ENCODE measurements at regions not wholly inside any gene's neighbourhood (a gene's known extent, or its start where the extent isn't known, plus 50 kb on each side); places are given as distances from the start of the nearest gene placed in this dataset.

GRCh38 chr14:101494826-101495225 is 66.5 kb upstream of the DIO3 start:
- peaks cover 10% of the 10 kb centered on the region for H3K9me3 Mint-ChIP-seq (ENCODE audit: unreplicated experiment)
- Histone ChIP-seq H3K79me2 (ENCODE audit: insufficient read depth, low read length) (no peaks in the 10 kb centered on the region), H2AFZ (ENCODE audit: low read depth, low read length) (no peak overlapping the region), H3K4me2 (ENCODE audit: low read length) (no peak overlapping the region), H4K20me1 (ENCODE audit: insufficient read depth, low read length) (no peaks in the 10 kb centered on the region), H3K27me3 (ENCODE audit: insufficient read depth, low read length) (peaks cover 13% of the 10 kb centered on the region), H3K4me3 (ENCODE audit: insufficient read depth, low read depth, low read length) (no peak overlapping the region), H3K9me3 (ENCODE audit: insufficient read depth, low read depth, low read length) (peaks cover 4% of the 10 kb centered on the region), H3K27ac (ENCODE audit: low read depth, low read length) (no peak overlapping the region), H3K9ac (ENCODE audit: low read length) (no peak overlapping the region), H3K36me3 (ENCODE audit: insufficient read depth, low read length) (no peaks in the 10 kb centered on the region), H3K4me1 (ENCODE audit: insufficient read depth, low read length) (no peaks in the 10 kb centered on the region)
- DNase-seq (ENCODE audit: low read depth), result no peak
- H3K36me3 Mint-ChIP-seq (ENCODE audit: low read depth, unreplicated experiment), result no peaks in the 10 kb centered on the region
- no peaks in the 10 kb centered on the region for H3K4me1 Mint-ChIP-seq (ENCODE audit: low read depth, unreplicated experiment)
- H3K4me3 Mint-ChIP-seq (ENCODE audit: unreplicated experiment), result no peak overlapping the region
- no peak for TF ChIP-seq CTCF (IDR thresholded peaks at IDR 0.05; ENCODE audit: insufficient read depth, low read depth, low read length)
- TF ChIP-seq EZH2 (IDR thresholded peaks at IDR 0.05; ENCODE audit: insufficient read depth, low read length), result no peak
- no peak for FAIRE-seq
- no peak overlapping the region for H3K27ac Mint-ChIP-seq (ENCODE audit: unreplicated experiment)
- H3K27me3 Mint-ChIP-seq (ENCODE audit: low read depth, unreplicated experiment), result peaks cover 32% of the 10 kb centered on the region

GRCh38 chr14:101495284-101495683 is 66.0 kb upstream of the DIO3 start:
- H3K9me3 Mint-ChIP-seq (ENCODE audit: unreplicated experiment), result peaks cover 10% of the 10 kb centered on the region
- DNase-seq (ENCODE audit: low read depth) (no peak), FAIRE-seq (no peak)
- no peak overlapping the region for H2AFZ ChIP-seq (ENCODE audit: low read depth, low read length)
- H3K27me3 ChIP-seq (ENCODE audit: insufficient read depth, low read length), result peaks cover 13% of the 10 kb centered on the region
- no peak overlapping the region for H3K27ac Mint-ChIP-seq (ENCODE audit: unreplicated experiment)
- no peaks in the 10 kb centered on the region for H3K36me3 Mint-ChIP-seq (ENCODE audit: low read depth, unreplicated experiment)
- no peak overlapping the region for H3K9ac ChIP-seq (ENCODE audit: low read length)
- H3K4me3 ChIP-seq (ENCODE audit: insufficient read depth, low read depth, low read length), result no peak overlapping the region
- H3K4me1 ChIP-seq (ENCODE audit: insufficient read depth, low read length), result no peaks in the 10 kb centered on the region
- no peak overlapping the region for H3K4me3 Mint-ChIP-seq (ENCODE audit: unreplicated experiment)
- H3K27ac ChIP-seq (ENCODE audit: low read depth, low read length), result no peak overlapping the region
- TF ChIP-seq EZH2 (IDR thresholded peaks at IDR 0.05; ENCODE audit: insufficient read depth, low read length) (no peak), CTCF (IDR thresholded peaks at IDR 0.05; ENCODE audit: insufficient read depth, low read depth, low read length) (no peak)
- peaks cover 4% of the 10 kb centered on the region for H3K9me3 ChIP-seq (ENCODE audit: insufficient read depth, low read depth, low read length)
- no peaks in the 10 kb centered on the region for H3K36me3 ChIP-seq (ENCODE audit: insufficient read depth, low read length)
- no peaks in the 10 kb centered on the region for H3K4me1 Mint-ChIP-seq (ENCODE audit: low read depth, unreplicated experiment)
- no peaks in the 10 kb centered on the region for H4K20me1 ChIP-seq (ENCODE audit: insufficient read depth, low read length)
- peaks cover 33% of the 10 kb centered on the region for H3K27me3 Mint-ChIP-seq (ENCODE audit: low read depth, unreplicated experiment)
- no peak overlapping the region for H3K4me2 ChIP-seq (ENCODE audit: low read length)
- no peaks in the 10 kb centered on the region for H3K79me2 ChIP-seq (ENCODE audit: insufficient read depth, low read length)

DNA sequence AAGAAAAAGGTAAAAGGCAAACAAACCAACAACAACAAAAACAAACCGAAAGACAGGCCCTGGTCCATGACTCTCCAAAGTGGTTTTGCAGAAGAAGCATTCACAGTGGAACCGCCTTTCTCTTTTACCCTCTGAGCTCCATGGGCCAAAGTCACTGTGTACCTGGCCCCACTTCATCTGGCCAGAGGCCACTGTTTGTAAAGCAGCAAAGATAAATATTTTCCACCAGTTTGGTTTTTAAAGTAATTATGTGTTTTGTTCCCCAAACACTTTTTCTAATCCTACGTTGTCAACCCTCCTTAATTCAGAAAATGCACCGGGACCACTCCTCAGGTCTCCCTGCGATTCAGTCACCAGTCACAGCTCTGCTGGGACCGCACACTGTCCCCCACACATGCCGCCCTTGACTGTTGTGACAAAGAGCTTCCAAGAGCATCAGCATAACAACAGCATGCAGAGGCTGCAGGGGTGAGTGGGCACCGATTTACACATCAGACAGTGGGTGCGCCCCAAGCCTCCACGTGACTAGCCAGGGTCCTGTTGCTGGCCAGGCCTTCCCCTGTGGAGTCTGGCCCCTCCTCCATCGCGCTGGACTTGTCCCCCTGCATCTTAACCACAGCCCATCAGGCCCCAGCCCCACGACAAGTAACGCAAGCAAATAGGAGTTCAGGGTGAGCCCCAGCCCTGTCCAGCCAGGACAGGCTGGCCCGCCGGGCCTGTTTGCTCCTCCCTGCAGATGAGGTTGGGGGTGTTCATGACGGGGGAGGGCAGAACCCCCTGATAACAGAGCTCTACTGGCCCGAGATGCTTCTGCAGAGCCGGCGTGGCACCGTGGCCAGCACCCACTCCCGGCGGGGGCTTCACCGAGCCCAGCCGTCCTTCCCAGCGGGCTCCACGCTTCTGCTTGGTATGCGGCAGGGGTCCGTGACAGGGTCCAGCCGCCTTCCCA is 65.2 kb upstream of the DIO3 start:
- Histone ChIP-seq H3K27me3 (ENCODE audit: insufficient read depth, low read length) (peaks cover 15% of the 10 kb centered on the region), H4K20me1 (ENCODE audit: insufficient read depth, low read length) (no peaks in the 10 kb centered on the region), H3K9me3 (ENCODE audit: insufficient read depth, low read depth, low read length) (peaks cover 4% of the 10 kb centered on the region), H3K4me2 (ENCODE audit: low read length) (no peak overlapping the region), H3K4me3 (ENCODE audit: insufficient read depth, low read depth, low read length) (no peak overlapping the region), H3K27ac (ENCODE audit: low read depth, low read length) (no peak overlapping the region), H3K4me1 (ENCODE audit: insufficient read depth, low read length) (no peaks in the 10 kb centered on the region), H3K36me3 (ENCODE audit: insufficient read depth, low read length) (no peaks in the 10 kb centered on the region), H3K9ac (ENCODE audit: low read length) (no peak overlapping the region), H2AFZ (ENCODE audit: low read depth, low read length) (no peak overlapping the region), H3K79me2 (ENCODE audit: insufficient read depth, low read length) (no peaks in the 10 kb centered on the region)
- TF ChIP-seq CTCF (IDR thresholded peaks at IDR 0.05; ENCODE audit: insufficient read depth, low read depth, low read length) (no peak), EZH2 (IDR thresholded peaks at IDR 0.05; ENCODE audit: insufficient read depth, low read length) (no peak)
- Mint-ChIP-seq H3K4me3 (ENCODE audit: unreplicated experiment) (no peak overlapping the region), H3K27ac (ENCODE audit: unreplicated experiment) (no peak overlapping the region), H3K4me1 (ENCODE audit: low read depth, unreplicated experiment) (no peaks in the 10 kb centered on the region), H3K9me3 (ENCODE audit: unreplicated experiment) (peaks cover 8% of the 10 kb centered on the region), H3K36me3 (ENCODE audit: low read depth, unreplicated experiment) (no peaks in the 10 kb centered on the region), H3K27me3 (ENCODE audit: low read depth, unreplicated experiment) (peaks cover 34% of the 10 kb centered on the region)
- DNase-seq (ENCODE audit: low read depth) (no peak), FAIRE-seq (no peak)

All from astrocyte (in vitro differentiated cells and primary cell).